Body of pancreas (tissue), 4 donors: ENCODE measurements at regions not wholly inside any gene's neighbourhood (a gene's known extent, or its start where the extent isn't known, plus 50 kb on each side); places are given as distances from the start of the nearest gene placed in this dataset.

ENCODE experiments used
- ATAC-seq: fragments of 150-250 bp; one replicate; pipeline ENCODE4 v1.9.1; 2016
- DNase-seq, 4 donors: peaks; one replicate each; pipeline ENCODE4 v3.0.0-alpha.2; 2019
- H3K27ac ChIP-seq, 4 donors: fragments of 200-600 bp; sonication (generic); 1 replicate in 3 of 4; 2 replicates in 1 of 4; pipeline versions ENCODE4 v1.5.1 to v1.6.1; 2016 to 2019; ENCODE audit warnings: mild to moderate bottlenecking in 1 of 4, mixed read lengths in 1 of 4, moderate library complexity in 1 of 4
- H3K27me3 ChIP-seq, 2 donors: fragments of 200-600 bp; sonication (generic); one replicate each; pipeline ENCODE4 v1.6.0; 2016; ENCODE audit warnings: mild to moderate bottlenecking in 1 of 2
- H3K36me3 ChIP-seq, 2 donors: fragments of 200-600 bp; sonication (generic); replicated peaks in 1 of 2; 2 replicates each; pipeline ENCODE4 v1.5.1; 2016; ENCODE audit warnings: low read depth in 2 of 2; ENCODE audit not compliant: insufficient read depth in 1 of 2
- H3K4me1 ChIP-seq: fragments of 200-600 bp; sonication (generic); one replicate; pipeline ENCODE4 v1.6.0; 2016
- H3K4me3 ChIP-seq, 2 donors: fragments of 200-600 bp; sonication (generic); 1 replicate in 1 of 2; 2 replicates in 1 of 2; pipeline ENCODE4 v1.5.1; 2016 to 2019
- H3K9me3 ChIP-seq, 3 donors: fragments of 200-600 bp; sonication (generic); 1 replicate in 2 of 3; 2 replicates in 1 of 3; pipeline ENCODE4 v1.5.1; 2016
- CTCF ChIP-seq, 7 experiments: fragments of 450-650 bp in 4 of 7; fragments of 200-600 bp in 3 of 7; sonication (generic) in 3 of 7; IDR thresholded peaks; one replicate each; pipeline ENCODE4 v1.5.1; 2016 to 2019; ENCODE audit warnings: antibody characterized with exemption in 7 of 7
- POLR2A ChIP-seq, 3 donors: fragments of 450-650 bp; IDR thresholded peaks; one replicate each; pipeline ENCODE4 v1.6.1; 2016; ENCODE audit warnings: antibody characterized with exemption in 3 of 3, mild to moderate bottlenecking in 2 of 3
- WGBS, 2 donors: methylation state at CpG; one replicate each; pipeline ENCODE4 v1.1.5; 2017; 5-methylcytosine and 5-hydroxymethylcytosine counted together
- intact Hi-C: fragments of 100-400 bp; cut with DNase I; formaldehyde crosslinking; loops from one replicate; pipeline ENCODE4 v1.15.1; 2023

GRCh38 chr6:170459451-170459850, 93.7 kb downstream of the PSMB1 start:
- Histone ChIP-seq H3K27me3 (no peaks in the 10 kb centered on the region), H3K4me1 (no peaks in the 10 kb centered on the region), H3K9me3 (no peaks in the 10 kb centered on the region), H3K4me3 (no peak overlapping the region), H3K27ac (no peak overlapping the region), H3K36me3 (no peaks in the 10 kb centered on the region)
- no peak for DNase-seq
- no peak for ATAC-seq
- 43 to 56% methylated on average over 5 to 6 of the region's 6 CpGs for WGBS, 2 donors
- TF ChIP-seq POLR2A (IDR thresholded peaks at IDR 0.05) (no peak), CTCF (IDR thresholded peaks at IDR 0.05) (no peak)
- intact Hi-C loops = no loop called here

- Histone ChIP-seq H3K27ac (no peak overlapping the region), H3K27me3 (no peaks in the 10 kb centered on the region), H3K9me3 (no peaks in the 10 kb centered on the region), H3K4me1 (no peaks in the 10 kb centered on the region), H3K36me3 (no peaks in the 10 kb centered on the region), H3K4me3 (no peak overlapping the region)
- no peak for TF ChIP-seq POLR2A (IDR thresholded peaks at IDR 0.05)
- no peak for TF ChIP-seq CTCF (IDR thresholded peaks at IDR 0.05)
- intact Hi-C loops = no loop called here
- ATAC-seq = no peak
- DNase-seq = no peak
- WGBS, 2 donors = 60 to 70% methylated on average over 9 to 11 of the region's 11 CpGs
Measured at GRCh38 chr6:170456886-170457698, 96.0 kb downstream of the PSMB1 start.
